SKM-1 (cell line): ENCODE measurements at regions not wholly inside any gene's neighbourhood (a gene's known extent, or its start where the extent isn't known, plus 50 kb on each side); places are given as distances from the start of the nearest gene placed in this dataset.
A peak's percentile ranks its signal among the peaks of the same experiment; 100 is the strongest.
"Not testable (repeated sequence)": the region's sequence is repeated elsewhere in the genome, so short reads cannot be mapped to it uniquely, and the experiment has no call there.

ENCODE experiments used
- DNase-seq: peaks from one replicate; lab custom pipeline; 2025; ENCODE audit not compliant: unreplicated experiment; lab: John Stamatoyannopoulos, UW

DNA sequence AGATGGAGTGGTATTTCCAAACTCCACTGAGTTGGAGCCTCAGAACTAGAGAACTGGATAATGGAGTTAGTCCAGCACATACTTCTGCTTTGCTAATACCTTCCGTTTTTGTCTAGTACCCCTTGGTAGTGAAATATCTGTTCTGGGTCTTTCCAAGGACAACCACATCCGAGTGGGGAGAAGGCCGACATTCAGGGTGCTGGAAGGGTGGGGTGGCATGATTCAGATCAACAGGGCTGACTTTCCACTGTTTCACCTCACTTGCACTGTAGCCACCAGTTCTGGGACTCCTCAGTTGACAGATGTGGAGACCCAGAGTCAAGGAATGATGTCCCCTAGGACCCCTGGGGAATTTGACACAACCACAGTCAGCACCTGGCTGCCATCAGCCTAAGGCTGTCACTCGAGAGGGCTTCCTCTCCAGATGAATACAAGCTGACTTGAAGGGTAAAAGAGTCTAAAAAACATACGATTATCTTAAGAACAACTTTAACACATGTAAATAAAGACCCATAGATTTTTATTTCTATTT is 84.8 kb upstream of the HNF1B start:
- DNase-seq, result peak; percentile 19

DNA sequence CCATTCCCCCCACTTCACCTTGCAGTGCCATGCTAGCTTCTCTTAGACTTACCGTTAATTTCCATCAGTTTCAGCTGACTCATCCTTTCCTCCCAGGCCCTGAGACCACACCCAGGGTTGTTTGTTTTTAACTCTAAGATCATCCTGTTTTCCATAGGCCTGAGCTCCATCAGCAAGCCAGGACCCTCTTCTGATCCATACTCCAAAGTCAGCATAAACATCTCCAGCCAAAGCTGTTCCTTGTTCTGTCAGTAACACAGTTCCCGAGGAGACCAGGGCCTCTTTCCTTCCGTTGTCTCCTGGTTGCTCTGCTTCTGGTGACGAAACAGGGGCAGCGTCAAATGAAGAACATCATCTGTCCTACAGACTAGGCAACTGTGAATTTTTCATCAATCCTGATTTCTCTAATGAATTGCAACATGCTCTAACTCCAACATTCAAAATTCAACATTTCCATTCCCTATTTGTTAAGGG is 83.8 kb upstream of the HNF1B start:
- DNase-seq, result peak; percentile 49

DNA sequence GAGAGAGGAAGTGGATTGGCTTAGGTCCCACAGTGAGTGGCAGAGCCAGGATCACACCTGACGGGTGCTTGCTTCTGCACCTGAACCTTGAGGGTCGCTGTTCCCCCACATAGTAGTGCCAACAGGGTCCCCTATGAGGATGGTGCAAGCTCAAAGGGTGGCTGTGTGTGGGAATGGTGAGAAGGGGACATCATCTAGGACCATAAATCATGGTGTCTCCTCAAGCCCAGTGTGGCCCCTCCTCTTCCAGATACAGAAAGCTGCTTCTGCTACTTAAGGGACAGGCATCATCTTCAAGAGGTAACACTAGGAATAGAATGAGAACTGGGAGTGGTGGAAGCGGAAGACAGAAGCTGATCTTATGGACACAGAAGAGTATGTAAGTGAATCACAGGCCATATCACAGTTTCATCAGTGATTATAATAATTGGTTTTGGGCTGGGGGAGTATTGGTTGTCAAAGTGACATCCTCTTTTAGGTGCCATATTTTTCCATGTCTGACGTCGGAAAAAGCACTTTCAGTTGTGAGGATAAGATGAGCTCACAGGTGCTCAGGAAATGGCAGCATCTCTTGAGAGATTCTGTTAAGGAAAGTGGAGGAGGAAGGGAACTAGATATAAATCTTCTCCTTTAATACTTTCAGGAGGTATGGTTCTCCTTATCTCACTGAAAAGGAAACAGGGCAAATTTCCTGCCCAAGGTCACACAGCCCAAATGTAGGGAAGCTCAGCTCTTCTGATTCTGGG is 83.2 kb upstream of the HNF1B start:
- no peak for DNase-seq

DNA sequence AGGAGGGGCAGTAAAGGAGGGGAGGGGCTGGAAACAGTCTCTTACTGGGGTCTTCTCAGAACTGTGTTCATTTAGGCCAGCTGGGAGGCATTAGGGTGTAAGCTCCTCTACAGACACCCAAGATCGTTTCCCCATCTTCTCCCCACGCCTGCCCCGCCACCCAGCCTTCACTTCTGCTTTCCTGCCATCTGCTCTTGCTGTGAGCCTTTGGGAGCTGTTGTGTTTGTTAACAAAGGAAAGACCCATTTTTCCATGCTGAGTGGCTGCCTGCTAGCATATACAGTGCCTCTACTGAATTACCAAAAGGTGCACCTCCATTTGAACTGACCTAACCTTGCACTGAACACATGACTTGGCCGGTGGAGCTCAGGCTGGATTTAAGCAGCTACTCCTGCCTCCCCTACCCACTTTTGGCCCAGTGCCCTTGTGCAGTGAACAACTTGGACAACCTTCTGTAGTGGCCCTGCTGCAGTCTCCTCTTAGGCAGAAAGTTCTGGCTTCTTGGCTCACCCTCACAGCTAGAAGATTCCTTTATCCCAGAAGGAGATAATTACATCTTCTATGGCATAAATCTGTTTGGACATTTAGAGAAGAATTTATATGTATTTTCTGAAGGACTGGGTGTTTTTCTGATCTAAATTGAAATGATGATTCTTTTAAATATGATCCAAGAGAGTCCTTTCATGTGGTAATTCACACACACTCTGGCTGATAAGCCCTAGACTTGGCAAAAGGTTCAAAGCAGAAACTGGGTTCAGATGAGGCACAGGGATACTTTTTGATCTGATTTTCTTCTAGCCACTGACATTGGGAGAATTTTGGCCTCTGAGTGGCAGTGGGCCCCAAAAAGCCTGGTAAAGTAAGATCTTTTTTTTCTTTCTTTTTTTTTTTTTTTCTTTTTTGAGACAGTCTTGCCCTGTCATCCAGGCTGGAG is 81.9 kb upstream of the HNF1B start:
- peak; percentile 71 for DNase-seq

DNA sequence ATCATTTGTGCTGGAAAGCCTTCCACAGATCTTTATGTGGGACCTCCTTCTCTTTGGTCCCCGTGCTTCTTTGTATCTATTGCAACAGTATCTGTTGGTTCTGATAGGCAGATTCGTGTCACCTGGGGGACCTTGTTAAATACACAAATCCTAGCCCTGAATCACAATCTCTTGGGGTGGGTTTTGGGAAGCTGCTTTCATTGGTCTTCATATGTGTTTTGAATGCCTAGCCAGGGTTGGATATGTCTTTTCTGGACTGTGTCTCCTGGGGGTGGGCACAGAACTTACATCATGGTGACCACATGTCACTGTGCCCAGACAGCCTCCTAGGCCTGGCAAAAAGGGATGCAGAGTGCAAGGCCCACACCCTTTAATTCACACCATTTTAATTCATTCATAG is 81.0 kb upstream of the HNF1B start:
- DNase-seq, result no peak

DNA sequence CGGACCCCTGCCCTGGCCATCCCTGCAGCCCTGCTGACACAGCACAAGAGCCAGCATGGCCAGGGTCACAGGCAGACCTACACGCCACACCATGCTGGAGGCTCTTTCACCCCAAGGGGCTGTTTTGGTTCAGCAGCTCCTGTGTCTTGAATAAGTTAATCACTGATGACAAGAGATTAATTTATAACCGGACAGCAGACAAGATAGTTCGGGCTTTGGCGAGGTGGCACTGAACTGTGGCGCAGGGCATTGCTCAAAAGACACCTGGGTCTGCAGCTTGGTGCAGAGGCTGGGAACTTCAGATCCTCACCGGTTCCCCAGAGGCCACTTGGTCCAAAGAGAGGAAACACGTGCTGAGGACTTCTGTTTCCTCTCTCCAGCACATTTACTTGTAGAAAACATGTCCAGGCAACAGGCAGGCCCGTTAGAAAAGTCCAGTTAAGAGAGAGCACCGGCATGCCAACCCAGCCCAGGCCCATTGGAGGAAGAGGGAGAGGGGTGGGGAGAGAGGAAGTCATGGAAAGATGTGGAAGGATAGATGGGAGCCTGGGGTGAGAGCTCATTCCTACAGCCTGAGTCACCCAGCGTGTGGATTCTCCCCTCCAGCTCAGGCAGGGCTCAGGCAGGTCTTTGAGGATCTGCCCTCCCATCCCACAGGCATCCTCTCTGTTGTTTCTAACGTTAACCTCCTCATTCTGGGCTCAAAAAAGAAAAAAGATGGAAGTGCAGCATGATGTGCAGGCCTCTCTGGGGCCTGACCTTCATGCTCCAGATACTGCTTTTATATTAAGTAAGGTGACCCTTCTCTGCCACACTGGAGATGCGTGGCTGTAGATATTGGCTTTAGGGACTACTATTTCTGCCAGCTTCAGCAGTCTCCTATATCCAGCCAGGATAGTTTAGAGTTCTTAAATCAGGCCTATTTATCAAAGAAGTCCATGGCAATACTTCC is 80.0 kb upstream of the HNF1B start:
- no peak for DNase-seq

DNA sequence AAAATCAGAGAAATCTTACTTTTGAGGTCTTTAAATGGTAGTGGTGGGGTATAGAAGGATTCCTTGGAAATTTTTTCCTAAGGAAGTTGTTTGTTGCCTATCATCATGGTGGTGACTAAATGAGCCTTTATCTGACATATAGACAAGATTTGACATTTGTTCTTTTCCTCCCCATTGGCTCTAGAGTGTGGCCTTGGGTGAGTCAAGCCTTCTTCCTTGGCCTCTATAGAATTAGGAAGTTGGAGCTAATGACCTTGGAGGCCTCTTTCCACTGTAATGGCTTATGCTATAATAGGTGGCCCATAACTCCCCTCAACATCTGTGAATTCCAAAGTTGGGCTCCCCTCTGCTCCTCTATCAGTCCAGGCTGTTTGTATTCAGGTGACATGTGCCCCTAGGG is 79.1 kb upstream of the HNF1B start:
- no peak for DNase-seq

DNA sequence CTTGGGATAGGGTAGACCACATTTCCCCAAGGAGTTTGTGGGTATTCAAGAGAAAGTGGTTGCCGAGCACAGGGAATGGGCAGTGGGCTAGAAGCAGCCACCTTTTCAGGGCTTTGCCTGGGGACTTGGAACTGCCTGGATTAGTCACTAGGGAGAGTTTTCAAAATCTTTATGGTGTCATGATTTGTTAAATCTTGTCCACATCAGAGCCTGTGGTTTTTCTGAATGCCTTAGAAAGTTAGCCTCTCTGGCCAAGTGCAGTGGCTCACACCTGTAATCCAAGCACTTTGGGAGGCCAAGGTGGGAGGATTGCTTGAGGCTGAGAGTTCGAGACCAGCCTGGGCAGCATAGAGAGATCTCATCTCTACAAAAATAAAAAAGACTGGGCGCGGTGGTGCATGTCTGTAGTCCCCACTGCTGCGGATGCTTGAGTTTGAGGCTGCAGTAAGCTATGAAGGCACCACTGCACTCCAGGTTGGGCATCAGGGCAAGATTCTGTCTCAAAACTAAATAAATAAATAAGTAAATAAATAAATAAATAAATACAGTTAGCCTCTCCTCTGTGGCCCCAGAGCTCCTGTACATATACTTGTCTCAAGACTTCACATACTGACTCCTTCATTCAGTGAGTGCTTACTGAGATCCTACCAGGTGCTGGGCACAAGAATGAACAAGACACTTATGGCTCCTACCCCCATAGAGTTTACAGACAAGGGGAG is 76.3 kb upstream of the HNF1B start:
- no peak for DNase-seq

DNA sequence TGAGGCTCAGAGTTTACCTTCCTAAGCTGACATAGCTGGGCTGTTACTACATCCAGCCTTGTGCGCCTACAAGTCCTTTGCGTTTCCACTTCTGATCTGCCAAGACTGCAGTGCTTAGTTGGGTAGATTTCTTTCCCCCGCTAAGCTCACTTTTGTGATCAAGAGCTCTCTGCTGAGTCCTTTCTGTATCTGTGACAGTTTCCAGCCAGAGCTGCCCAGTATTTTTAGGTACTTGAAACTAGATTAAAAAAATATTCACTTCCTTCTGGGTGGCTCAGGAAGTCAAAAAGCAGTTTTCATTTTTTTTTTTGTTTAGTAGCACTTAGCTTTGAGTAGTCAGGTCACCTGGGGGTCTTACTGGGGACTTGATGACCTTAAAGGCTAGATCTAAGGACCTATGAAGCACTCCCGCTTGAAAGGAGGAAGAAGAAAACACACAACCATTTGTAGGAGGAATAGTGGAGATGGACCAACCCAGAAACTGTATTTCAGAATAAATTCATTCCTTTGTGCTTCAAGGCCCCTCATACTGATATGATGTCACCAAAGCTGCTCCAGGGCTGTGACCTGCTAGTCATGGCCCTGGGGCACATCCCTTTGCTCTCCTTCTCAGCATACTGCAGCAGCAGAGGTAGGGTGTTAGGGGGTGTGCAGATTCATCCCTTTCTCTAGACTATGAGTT is 75.6 kb upstream of the HNF1B start:
- no peak for DNase-seq

DNA sequence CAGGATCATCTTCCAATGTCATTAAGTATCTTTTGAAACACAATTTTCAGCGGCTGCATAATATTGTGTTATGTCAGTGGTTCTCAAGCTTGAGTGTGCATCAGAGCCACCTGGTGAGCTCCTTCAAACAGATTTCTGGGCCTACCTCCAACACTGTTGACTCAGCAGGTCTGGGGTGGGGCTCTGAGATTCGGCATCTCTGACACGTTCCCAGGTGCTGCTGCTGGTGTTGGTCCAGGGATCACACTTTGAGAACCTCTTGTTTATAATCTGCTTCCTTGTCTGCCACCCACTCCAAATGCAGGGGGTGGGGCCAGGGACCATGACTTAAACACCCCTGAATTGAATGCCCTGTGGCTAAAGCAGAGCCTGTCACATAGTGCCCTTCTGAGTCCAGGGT is 73.8 kb upstream of the HNF1B start:
- DNase-seq, result no peak

DNA sequence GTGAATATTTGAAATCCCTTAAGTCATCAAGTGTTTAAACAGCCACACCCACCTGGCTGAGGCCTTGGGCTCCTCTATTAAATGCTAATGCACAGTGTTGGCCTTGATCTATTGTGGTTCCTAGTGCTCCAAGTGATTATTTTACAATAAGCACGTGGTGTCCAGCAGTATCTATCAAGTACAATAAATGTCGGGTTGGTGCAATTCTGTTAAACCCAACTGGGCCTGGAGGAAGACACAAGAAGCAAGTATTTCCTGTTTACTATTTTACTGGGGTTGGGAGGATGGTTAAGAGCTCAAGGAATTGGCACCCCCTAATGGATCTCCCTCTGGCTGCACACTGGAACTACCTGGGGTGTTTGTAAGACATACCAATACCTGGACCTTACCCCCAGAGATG is 72.1 kb upstream of the HNF1B start:
- DNase-seq, result no peak

DNA sequence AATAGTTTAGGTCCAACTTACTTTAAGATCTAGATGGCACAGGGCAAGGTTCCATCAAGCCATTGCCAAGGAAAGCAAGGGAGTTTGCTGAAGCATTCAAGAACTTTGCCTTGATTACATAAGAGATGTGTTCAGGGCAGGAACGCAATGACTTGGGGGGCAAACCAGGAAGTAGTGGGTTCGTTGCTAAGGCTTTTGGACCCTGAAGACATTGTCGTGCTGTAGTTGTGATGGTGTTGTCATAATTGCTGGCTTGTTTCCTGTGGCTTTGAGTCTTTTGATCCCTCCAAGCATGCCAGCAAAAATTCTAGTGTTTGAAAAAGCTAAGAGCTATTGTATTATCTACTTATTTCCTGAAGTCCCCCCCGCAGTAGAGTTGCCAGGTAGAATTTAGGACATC is 70.7 kb upstream of the HNF1B start:
- DNase-seq, result no peak

DNA sequence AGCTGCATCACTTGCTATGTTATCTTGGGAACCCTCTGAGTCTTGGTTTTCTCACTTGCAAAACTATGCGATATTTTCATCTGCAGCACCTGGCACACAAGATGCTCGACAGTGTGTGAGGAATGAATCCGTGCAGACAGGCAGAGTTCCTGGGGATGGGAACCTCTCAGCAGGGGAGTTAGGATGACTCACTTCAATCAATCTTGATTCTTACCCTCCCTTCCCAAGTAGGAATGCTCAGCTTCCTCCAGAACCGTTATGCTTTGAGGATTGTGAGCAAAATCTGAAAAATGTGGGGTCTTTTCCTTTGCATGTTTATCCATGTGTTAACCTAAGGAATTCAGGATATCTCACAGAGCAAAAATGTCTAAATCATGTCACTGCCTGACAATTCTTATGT is 68.9 kb upstream of the HNF1B start:
- DNase-seq, result no peak

DNA sequence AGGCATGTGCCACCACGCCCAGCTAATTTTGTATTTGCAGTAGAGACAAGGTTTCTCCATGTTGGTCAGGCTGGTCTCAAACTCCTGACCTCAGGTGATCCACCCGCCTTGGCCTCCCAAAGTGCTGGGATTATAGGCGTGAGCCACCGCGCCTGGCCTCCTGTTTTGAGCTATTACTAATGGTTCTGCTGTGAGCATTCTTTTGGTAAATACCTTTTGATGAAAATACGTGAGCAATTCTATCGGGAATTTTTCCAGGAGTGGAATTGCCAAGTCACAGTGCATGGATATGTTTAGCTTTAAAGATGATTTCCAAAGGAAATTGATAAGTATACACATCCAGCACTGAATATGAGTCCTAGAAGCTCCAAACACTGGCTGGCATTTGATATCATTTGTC is 64.0 kb upstream of the HNF1B start:
- not testable (repeated sequence) for DNase-seq

DNA sequence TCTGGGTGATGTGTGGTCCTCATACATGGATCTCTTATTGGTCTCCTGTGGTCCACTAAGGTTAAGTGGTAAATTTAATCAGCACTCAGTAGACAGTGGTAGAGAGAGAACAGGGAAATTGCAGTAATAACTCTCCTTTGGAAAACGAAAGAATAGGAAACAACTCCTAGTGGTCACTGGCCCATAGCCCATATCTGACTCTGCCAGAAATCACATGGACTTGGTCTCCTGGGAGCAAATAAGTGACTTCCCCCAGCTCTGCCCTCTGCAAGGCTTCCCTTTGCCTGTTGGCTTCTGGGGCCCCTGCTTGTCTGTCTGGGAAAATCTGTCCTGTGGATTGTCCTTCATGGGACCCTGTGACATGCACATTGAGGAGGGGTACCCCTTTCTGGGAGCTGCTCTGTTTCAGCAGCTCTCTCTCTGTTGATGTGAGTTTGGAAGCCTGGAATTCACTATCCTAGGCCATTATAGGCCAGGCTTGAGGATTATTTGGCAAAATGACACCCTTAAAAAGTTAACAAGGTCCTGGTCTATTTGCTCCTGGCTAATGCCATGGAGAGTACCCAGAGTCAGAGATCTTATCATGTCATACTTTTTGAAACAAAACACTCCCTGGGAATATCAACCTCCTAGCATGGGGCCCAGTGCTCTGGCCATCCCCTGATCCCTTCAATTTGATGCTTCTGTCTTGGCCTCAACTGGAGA is 58.0 kb upstream of the HNF1B start:
- no peak for DNase-seq

DNA sequence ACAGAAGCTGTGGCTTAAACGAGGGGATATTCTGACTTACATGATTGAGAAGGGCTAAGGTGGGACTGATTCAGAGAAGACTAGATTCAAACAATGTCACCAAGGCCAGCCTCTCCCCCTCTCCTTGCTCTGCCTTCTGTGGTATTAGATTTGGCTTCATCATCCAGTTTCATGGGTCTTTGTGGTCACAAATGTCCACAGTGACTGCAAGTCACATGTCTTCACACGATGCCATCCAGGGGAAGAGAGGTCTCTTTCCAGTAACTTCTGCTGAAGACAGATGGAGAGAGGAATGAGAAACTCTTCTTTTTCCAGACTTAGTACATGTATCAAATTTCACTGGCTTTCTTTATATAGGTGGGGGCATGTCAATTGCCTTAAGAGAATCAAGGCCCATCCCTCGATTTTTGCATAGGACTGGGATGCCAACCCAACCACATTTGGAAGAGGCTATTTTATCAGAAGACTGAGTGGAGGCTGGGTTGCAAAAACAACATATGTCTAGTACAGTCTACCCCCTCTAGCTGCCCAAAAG is 57.3 kb upstream of the HNF1B start:
- no peak for DNase-seq

DNA sequence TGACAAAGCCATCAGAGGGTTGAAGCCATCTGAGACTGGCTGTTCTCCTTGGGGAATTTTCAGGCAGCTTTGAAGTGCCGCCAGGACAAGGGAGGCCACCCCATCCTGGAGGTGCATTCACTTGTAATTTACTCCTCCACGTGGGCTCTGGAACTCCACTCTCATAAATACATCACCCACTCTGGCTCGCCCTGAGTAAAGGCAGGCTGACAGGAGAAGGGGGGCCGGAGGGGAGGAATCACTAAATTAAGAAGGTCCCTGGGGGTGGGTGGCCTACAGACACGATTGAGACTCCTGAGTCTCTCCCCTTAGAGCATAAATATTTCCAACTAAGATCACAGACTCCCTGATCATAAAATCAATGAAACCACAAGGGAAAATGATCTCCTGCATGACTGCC is 56.3 kb upstream of the HNF1B start:
- no peak for DNase-seq

DNA sequence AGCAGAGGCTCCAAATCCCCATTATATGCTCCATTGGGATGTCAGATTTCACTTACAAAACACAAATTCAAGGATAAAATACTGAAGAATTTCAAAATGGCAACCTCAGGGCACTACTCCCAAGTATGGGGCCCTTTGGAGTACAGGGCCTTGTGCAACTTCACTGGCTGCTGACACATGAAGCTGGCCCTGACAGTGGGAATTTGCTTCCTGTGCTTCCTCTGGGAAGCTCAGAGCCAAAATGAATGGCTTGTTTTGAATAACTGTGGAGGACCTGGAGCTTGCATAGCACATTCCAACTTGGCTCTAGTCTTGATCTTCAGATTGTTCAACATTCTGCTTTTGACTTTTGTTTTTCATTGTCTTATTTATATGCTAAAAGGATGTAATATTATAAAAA is 52.3 kb upstream of the HNF1B start:
- no peak for DNase-seq

DNA sequence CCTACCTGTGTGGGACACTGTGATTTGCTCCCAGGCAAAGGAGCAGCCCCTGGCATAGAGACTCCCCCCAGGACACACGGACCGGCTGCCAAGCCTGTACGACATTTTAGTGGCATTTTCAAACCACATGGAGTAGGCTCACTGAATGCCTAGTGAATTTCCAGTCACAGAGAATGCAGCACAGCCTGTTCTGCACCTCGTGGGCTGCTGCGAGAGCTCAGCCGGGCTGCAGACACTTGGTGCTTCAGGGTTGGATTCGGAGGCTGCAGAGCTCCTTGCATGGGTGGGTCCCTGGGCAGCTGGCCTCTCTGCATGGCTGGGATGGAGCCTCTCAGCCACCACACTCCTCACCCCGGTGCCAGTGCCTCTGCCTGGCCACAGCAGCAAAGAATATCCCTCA is 51.2 kb upstream of the HNF1B start:
- no peak for DNase-seq
